NB4 (cell line): ENCODE measurements at regions not wholly inside any gene's neighbourhood (a gene's known extent, or its start where the extent isn't known, plus 50 kb on each side); places are given as distances from the start of the nearest gene placed in this dataset.
"Not testable (repeated sequence)": the region's sequence is repeated elsewhere in the genome, so short reads cannot be mapped to it uniquely, and the experiment has no call there.

Experiments used
- DNase-seq: peaks from one replicate; pipeline ENCODE4 v3.0.0; 2010; ENCODE audit warnings: low read depth
- H3K4me3 ChIP-seq: one replicate; pipeline ENCODE4 v1.5.1; 2011; ENCODE audit warnings: mild to moderate bottlenecking, low read depth, low read length, moderate library complexity
- CTCF ChIP-seq: IDR thresholded peaks from one replicate; pipeline ENCODE4 v1.5.1; 2012; ENCODE audit warnings: low read depth, low read length
- MAX ChIP-seq: IDR thresholded peaks from 2 replicates; pipeline ENCODE4 v1.6.1; 2011; ENCODE audit warnings: low read depth, low read length
- MYC ChIP-seq: IDR thresholded peaks from 2 replicates; pipeline ENCODE4 v1.6.1; 2011; ENCODE audit warnings: low read depth, low read length
- POLR2A ChIP-seq: IDR thresholded peaks from 2 replicates; pipeline ENCODE4 v1.6.1; 2011; ENCODE audit warnings: mild to moderate bottlenecking; ENCODE audit not compliant: insufficient read length; ENCODE audit errors: extremely low read depth

GRCh38 chr2:182652326-182652725 is 63.7 kb upstream of the DNAJC10 start:
- no peak for DNase-seq
- TF ChIP-seq POLR2A (no peak), MAX (no peak), MYC (no peak), CTCF (no peak)
- no peak overlapping the region for H3K4me3 ChIP-seq

DNA sequence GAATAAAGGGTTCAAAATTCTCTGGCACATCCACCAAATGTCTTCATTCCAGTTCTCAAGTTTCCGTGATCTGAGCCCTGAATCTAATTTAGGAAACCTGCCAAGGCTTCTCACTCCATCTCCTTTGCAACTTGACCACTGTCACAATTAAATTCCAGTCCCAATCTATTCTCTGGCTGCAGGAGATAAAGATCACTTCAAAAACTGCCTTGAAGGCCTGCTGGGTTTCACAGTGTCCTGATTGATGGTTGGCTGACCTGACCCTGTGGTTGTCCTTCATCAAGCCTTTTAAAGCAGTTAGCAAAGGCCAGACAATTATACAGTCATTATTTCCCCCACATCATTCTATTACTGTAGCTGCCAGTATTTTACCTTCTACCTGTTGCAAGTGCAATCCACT is 60.3 kb upstream of the DNAJC10 start:
- TF ChIP-seq MYC (no peak), CTCF (no peak), POLR2A (no peak), MAX (no peak)
- DNase-seq, result no peak
- H3K4me3 ChIP-seq, result no peak overlapping the region

DNA sequence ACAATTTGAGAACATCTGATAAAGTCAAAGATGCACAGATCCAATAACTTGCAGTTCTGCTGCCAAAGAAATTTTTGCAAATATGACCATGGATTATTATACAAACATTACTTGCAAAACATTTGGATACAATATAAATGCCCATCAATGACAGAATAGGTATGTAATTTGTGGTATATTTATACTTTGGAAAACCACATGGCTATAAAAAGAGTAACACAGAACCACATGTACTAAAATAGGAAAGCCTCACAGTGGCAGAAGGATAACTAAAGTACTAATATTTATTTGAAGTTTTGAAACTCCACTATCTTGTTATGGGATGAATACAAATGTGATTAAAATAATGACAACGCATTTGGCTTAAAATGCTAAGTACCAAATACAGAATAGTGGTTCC is 51.8 kb upstream of the DNAJC10 start:
- no peak overlapping the region for H3K4me3 ChIP-seq
- TF ChIP-seq MYC, result no peak
- no peak for DNase-seq

- not testable (repeated sequence) for H3K4me3 ChIP-seq, DNase-seq
Measured at GRCh38 chr2:182665500-182665899, 50.6 kb upstream of the DNAJC10 start.
